PC-3 (cell line): ENCODE measurements at regions not wholly inside any gene's neighbourhood (a gene's known extent, or its start where the extent isn't known, plus 50 kb on each side); places are given as distances from the start of the nearest gene placed in this dataset.

Experiments used
- ATAC-seq: fragments of 200-7000 bp; cut with Tn5 transposase; 2 replicates; pipeline ENCODE4 v1.9.1; 2020; ENCODE audit warnings: mild to moderate bottlenecking, moderate library complexity
- BruUV-seq: library from RNA; stranded (reverse); fragments of 400-500 nt; replicated peaks from 2 replicates; lab custom pipeline; 2021; lab: Mats Ljungman, UMichigan
- CTCF ChIA-PET: fragments of 300-600 bp; sonication (Branson Sonifier 250); formaldehyde crosslinking; loops from one replicate; lab custom pipeline; 2022; ENCODE audit warnings: antibody characterized with exemption; lab: Charles Lee
- POLR2A ChIA-PET: fragments of 300-600 bp; sonication (Branson Sonifier 250); formaldehyde crosslinking; loops from one replicate; lab custom pipeline; 2022; ENCODE audit warnings: antibody characterized with exemption; ENCODE audit not compliant: unreplicated experiment; lab: Charles Lee
- DNase-seq: peaks from one replicate; pipeline ENCODE4 v3.0.0-alpha.2; 2015
- H2AFZ ChIP-seq: fragments of 300-600 bp; sonication (generic); 2 replicates; pipeline ENCODE4 v1.6.0; 2016; ENCODE audit warnings: antibody characterized with exemption, low read length
- H3F3A ChIP-seq: fragments of 300-600 bp; sonication (generic); one replicate; pipeline ENCODE4 v1.6.0; 2017; ENCODE audit warnings: antibody characterized with exemption, low read length, control low read depth, mild to moderate bottlenecking; ENCODE audit not compliant: unreplicated experiment
- H3K27ac ChIP-seq: fragments of 300-600 bp; sonication (generic); 2 replicates; pipeline ENCODE4 v1.5.1; 2016; ENCODE audit warnings: mild to moderate bottlenecking, low read length
- H3K27me3 ChIP-seq: fragments of 300-600 bp; sonication (generic); 2 replicates; pipeline ENCODE4 v1.6.1; 2016; ENCODE audit warnings: low read length, mixed read lengths
- H3K36me3 ChIP-seq: fragments of 300-600 bp; sonication (generic); 2 replicates; pipeline ENCODE4 v1.6.1; 2016; ENCODE audit warnings: low read depth, mixed run types, low read length, mixed read lengths
- H3K4me1 ChIP-seq: fragments of 300-600 bp; sonication (generic); 2 replicates; pipeline ENCODE4 v1.5.1; 2016; ENCODE audit warnings: low read length; ENCODE audit not compliant: insufficient read depth
- H3K4me2 ChIP-seq: fragments of 300-600 bp; sonication (generic); 2 replicates; pipeline ENCODE4 v1.6.0; 2016; ENCODE audit warnings: low read length
- H3K4me3 ChIP-seq: fragments of 300-600 bp; sonication (generic); 2 replicates; pipeline ENCODE4 v1.5.1; 2016; ENCODE audit warnings: mild to moderate bottlenecking, low read length, mixed read lengths
- H3K79me2 ChIP-seq: fragments of 300-600 bp; sonication (generic); 2 replicates; pipeline ENCODE4 v1.6.1; 2017; ENCODE audit warnings: low read length, mixed read lengths
- H3K9ac ChIP-seq: fragments of 300-600 bp; sonication (generic); 2 replicates; pipeline ENCODE4 v1.6.0; 2016; ENCODE audit warnings: mild to moderate bottlenecking, low read length
- H3K9me2 ChIP-seq: fragments of 300-600 bp; sonication (generic); replicated peaks from 2 replicates; pipeline ENCODE4 v1.6.1; 2016; ENCODE audit warnings: mixed run types, low read length, mixed read lengths
- H3K9me3 ChIP-seq: fragments of 300-600 bp; sonication (generic); 2 replicates; pipeline ENCODE4 v1.6.1; 2016; ENCODE audit warnings: low read length, mixed read lengths
- H4K20me1 ChIP-seq: fragments of 300-600 bp; sonication (generic); 2 replicates; pipeline ENCODE4 v1.6.1; 2016; ENCODE audit warnings: low read length, mixed read lengths
- CTCF ChIP-seq: fragments of 300-600 bp; sonication (generic); conservative IDR thresholded peaks from 2 replicates; pipeline ENCODE4 v1.5.1; 2017; ENCODE audit warnings: antibody characterized with exemption, low read depth, mild to moderate bottlenecking, low read length
- EZH2 ChIP-seq: fragments of 300-600 bp; sonication (generic); IDR thresholded peaks from one replicate; pipeline ENCODE4 v1.6.1; 2017; ENCODE audit warnings: antibody characterized with exemption, mild to moderate bottlenecking, low read length; ENCODE audit not compliant: unreplicated experiment
- EZH2phosphoT487 ChIP-seq: fragments of 300-600 bp; sonication (generic); IDR thresholded peaks from 2 replicates; pipeline ENCODE4 v1.6.1; 2018; ENCODE audit warnings: mild to moderate bottlenecking, antibody characterized with exemption, low read length, borderline replicate concordance
- intact Hi-C: fragments of 100-400 bp; cut with micrococcal nuclease; formaldehyde crosslinking; loops from 2 replicates; pipeline ENCODE4 v1.9.0; 2023

GRCh38 chr4:15341733-15342300, 86.0 kb upstream of the C1QTNF7 start:
- Histone ChIP-seq H3K27me3 (peaks cover 37% of the 10 kb centered on the region), H3K4me2 (no peak overlapping the region), H4K20me1 (no peaks in the 10 kb centered on the region), H3K36me3 (no peaks in the 10 kb centered on the region), H3K9me3 (no peaks in the 10 kb centered on the region), H3F3A (no peaks in the 10 kb centered on the region), H3K9ac (no peak overlapping the region), H3K4me1 (0 out of 2 replicates have a peak, but pooled peaks cover under 1% of the 10 kb centered on the region), H3K9me2 (no peaks in the 10 kb centered on the region), H2AFZ (no peak overlapping the region), H3K4me3 (no peak overlapping the region), H3K27ac (no peak overlapping the region), H3K79me2 (no peaks in the 10 kb centered on the region)
- ATAC-seq (no peak), DNase-seq (no peak)
- no TSS peak for BruUV-seq
- ChIA-PET POLR2A (no interaction called here), CTCF (no interaction called here)
- TF ChIP-seq EZH2phosphoT487 = no peak
- no peak for TF ChIP-seq EZH2
- TF ChIP-seq CTCF = no peak
- intact Hi-C loops = no loop called here

- no peaks in the 10 kb centered on the region for H3K4me1 ChIP-seq
- H3K9me3 ChIP-seq = no peaks in the 10 kb centered on the region
- H3K27ac ChIP-seq = no peak overlapping the region
- H3K36me3 ChIP-seq = no peaks in the 10 kb centered on the region
- BruUV-seq = no TSS peak
- TF ChIP-seq EZH2 = no peak
- TF ChIP-seq CTCF = no peak
- no peak for TF ChIP-seq EZH2phosphoT487
- no peaks in the 10 kb centered on the region for H3F3A ChIP-seq
- H3K79me2 ChIP-seq = no peaks in the 10 kb centered on the region
- ChIA-PET POLR2A (no interaction called here), CTCF (no interaction called here)
- no peaks in the 10 kb centered on the region for H3K9me2 ChIP-seq
- H3K9ac ChIP-seq = no peak overlapping the region
- no peak overlapping the region for H3K4me3 ChIP-seq
- no peak overlapping the region for H3K4me2 ChIP-seq
- ATAC-seq (no peak), DNase-seq (no peak)
- H3K27me3 ChIP-seq = peaks cover 43% of the 10 kb centered on the region
- no peak overlapping the region for H2AFZ ChIP-seq
- intact Hi-C loops = no loop called here
- no peaks in the 10 kb centered on the region for H4K20me1 ChIP-seq
Measured at GRCh38 chr4:15343000-15343399, 84.8 kb upstream of the C1QTNF7 start.

DNA sequence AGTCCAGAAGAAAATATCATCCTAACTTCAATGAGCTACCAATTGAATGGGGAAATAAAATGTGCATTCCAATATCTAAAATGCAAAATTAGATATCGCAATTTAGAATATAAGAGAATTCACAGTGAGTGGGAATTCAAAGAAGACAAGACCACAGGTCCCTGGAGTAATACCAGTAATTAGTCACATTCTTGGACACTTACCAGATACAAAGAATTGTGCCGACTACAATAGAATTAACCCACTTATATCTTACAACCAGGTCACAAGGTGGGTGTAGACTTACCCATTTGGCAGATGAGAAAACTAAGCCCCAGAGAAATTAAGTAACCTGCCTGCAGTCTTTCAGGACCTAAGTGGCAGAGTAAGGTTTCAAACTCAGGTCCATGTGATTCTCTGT, 84.3 kb upstream of the C1QTNF7 start:
- CTCF ChIA-PET = no interaction called here
- no peak for ATAC-seq

More for the DNA sequence above, 84.3 kb upstream of the C1QTNF7 start:
- H3K36me3 ChIP-seq = no peaks in the 10 kb centered on the region
- H3K4me2 ChIP-seq = no peak overlapping the region
- no peak overlapping the region for H3K27ac ChIP-seq
- DNase-seq = no peak
- H4K20me1 ChIP-seq = no peaks in the 10 kb centered on the region
- H3K4me3 ChIP-seq = no peak overlapping the region
- no peaks in the 10 kb centered on the region for H3K9me3 ChIP-seq
- no peaks in the 10 kb centered on the region for H3F3A ChIP-seq
- POLR2A ChIA-PET = no interaction called here
- no peak overlapping the region for H3K9ac ChIP-seq
- TF ChIP-seq EZH2 (no peak), CTCF (no peak), EZH2phosphoT487 (no peak)
- no peak overlapping the region for H2AFZ ChIP-seq
- H3K4me1 ChIP-seq = no peaks in the 10 kb centered on the region
- no TSS peak for BruUV-seq
- intact Hi-C loops = no loop called here
- peaks cover 48% of the 10 kb centered on the region for H3K27me3 ChIP-seq
- H3K79me2 ChIP-seq = no peaks in the 10 kb centered on the region
- H3K9me2 ChIP-seq = no peaks in the 10 kb centered on the region
